ENCODE measurements at regions not wholly inside any gene's neighbourhood (a gene's known extent, or its start where the extent isn't known, plus 50 kb on each side); places are given as distances from the start of the nearest gene placed in this dataset.
"Not testable (repeated sequence)": the region's sequence is repeated elsewhere in the genome, so short reads cannot be mapped to it uniquely, and the experiment has no call there.

DNA sequence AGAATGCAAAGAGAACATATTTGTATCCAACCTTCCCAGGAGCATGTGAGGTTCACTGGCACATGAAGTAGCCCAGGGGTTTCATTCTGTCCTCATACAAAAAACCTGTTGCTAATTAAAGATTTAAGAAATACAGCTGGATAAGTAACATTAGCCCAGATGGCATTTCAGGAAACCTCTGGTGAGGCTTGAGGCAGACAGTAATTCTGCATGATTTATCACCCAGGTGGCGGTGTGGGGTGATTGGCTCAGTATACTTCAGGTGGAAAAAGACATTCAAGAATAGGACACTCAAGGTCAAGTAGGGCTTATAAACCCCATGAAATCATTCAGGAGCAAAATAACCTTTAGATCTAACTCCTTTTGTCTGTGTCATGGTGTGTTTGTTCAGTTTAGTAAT lies 237.4 kb downstream of the RNF144A start:
- peak; percentile 55 for DNase-seq

DNA sequence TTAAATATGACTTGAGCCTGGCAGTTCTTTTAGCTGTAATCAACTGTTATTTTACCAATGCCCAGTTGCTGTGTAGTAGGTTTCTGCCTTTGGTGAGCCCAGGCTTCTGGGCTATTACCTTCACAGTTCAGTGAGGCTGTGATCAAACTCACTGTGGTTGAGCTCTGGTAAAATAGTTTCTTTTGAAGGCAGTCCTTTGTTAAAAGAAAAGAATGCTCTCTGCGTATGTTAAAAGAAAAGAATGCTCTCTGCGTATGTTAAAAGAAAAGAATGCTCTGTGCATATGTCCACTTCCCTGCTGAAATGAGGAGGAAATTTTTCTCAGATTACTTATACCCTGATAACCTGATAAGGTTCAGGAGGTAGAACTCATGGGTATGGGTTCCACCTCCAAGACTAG lies 244.3 kb downstream of the RNF144A start:
- DNase-seq = no peak

DNA sequence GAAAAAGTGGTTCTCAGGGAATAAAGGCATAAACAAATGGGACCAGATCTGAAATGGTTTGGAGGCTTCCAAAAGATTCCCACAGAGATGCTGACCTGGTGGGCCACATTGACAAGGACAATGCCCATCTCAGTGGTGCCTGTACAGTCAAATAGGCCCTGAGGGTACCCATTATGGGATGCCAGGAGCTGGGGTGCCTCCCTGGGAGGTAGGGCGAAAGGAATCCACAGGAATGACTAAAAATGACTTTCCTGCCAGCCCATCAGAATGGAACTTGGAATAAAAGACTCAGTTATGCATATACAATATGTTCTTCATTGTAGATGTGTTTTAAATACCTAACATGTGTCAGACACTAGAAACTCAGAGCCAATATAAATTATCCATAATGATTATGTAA lies 248.5 kb downstream of the RNF144A start:
- DNase-seq = no peak

DNA sequence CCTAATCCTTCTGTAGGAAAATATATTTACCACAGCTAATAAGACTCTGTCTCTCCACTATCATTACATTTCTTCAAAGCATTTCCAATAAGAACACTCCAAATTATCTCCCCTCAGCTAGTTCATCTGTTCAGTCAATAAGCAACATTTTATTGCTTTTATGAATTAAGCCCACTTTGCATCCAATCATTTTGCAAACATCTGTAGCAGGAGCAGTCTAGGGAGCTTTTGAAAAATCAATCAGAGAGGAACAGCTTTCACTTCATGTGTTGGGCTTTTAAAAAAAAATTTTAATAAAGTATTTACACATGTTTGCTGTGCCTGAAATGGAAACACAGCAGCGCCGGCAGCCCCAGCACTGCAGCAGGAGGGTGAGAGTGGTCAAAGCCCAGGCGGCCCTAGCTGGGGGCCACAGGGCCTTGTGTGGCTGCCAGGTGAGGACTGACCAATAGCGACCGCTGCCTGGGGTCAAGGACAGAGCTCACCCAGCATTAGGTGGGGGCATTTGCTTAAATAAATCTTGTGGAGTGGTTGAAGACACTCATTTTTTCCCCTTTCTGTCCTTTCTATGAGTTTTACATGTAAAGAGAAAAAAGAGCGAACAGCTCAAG lies 250.7 kb downstream of the RNF144A start:
- no peak for DNase-seq

DNA sequence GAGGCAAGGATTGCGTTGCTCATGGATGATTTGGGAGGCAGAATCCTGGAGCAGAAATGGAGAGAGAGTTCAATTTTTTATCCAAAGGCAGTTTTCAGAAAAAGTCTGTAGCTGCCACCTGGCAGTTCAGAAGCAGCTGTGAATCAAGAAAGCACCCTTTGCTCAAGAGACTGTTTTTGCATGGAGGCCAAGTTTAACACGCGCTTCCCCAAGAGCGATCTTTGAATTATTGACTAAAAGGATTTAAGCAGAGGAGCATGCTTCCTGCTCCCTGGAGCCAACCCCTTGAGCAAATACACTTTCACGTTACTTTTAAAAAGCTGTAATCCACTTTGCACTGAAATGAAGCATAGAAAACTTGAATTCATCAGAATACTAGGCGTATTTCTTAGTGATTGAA lies 252.4 kb downstream of the RNF144A start:
- DNase-seq = no peak

DNA sequence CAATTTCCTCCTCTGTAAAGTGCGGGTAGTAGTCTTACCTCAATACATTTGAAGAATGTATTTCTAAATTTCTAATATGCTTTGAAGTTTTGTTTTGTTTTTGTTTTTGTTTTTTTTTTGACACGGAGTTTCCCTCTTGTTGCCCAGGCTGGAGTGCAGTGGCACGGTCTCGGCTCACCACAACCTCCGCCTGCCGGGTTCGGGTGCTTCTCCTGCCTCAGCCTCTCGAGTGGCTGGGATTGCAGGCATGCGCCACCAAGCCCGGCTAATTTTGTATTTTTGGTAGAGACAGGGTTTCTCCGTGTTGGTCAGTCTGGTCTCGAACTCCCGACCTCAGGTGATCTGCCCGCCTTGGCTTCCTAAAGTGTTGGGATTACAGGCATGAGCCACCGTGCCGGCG lies 261.8 kb downstream of the RNF144A start:
- not testable (repeated sequence) for DNase-seq

DNA sequence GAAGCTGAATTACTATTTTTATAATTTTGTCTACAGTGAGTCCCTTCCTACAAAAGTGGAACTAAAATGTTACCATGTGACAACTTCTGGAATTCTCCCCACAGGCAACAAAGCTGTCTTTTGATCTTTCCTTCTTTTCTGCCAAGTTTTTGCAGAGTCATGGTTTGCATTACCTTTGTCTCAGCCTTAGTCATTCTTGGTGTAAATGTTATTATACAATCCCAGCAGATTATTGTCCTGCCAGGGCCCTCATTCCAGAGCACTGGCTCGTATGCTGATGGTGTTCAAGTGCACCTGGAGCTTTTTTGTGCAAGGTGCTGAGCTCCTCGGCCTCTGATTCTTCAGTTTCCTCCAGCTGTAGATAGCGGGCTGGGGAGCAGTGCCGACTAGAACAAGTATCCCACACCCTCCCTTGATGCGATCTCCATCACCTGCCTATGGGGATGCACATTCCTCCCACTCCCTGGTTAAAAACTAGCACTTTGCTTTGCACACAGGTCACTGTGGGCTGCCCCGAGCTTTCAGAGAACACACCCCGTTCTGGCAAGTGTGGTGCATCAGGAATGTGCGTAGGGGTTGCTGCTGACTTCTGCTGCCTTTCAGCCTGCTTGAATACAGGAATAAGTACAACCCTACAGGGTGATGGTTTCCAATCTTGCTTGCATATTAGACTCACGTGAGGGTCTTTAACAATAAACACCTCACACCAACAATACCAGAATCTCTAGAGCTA lies 263.6 kb downstream of the RNF144A start:
- DNase-seq = no peak

DNA sequence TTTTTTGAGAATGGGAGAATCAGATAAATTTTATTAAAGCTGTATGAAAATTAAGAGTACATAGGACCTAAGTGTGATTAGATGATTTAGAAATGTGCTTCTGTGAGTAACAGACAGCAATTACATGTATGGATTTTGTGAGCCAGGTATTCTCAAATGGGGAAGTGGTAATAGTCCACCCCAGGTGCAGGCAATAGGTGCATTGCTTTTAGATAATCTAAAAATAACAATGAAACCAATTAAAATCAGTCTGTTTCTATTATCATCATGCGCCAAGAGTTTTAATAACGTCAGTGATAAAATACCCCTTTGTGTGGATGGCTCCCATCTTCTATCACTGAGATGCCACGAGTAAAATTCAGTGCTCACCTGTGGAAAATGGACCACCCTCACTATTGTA lies 265.3 kb downstream of the RNF144A start:
- no peak for DNase-seq

DNA sequence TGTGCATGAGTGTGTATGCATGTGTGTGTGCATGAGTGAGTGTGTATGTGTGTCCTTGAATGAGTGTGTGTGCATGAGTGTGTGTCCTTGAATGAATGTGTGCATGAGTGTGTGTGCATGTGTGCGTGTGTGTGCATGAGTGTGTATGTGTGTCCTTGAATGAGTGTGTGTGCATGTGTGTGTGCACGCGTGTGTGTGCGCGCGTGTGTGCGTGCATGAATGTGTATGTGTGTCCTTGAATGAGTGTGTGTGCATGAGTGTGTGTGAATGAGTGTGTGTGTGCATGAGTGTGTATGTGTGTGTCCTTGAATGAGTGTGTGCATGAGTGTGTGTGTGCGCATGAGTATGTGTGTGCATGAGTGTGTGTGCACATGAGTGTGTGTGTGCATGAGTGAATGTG lies 271.9 kb downstream of the RNF144A start:
- no peak for DNase-seq

DNA sequence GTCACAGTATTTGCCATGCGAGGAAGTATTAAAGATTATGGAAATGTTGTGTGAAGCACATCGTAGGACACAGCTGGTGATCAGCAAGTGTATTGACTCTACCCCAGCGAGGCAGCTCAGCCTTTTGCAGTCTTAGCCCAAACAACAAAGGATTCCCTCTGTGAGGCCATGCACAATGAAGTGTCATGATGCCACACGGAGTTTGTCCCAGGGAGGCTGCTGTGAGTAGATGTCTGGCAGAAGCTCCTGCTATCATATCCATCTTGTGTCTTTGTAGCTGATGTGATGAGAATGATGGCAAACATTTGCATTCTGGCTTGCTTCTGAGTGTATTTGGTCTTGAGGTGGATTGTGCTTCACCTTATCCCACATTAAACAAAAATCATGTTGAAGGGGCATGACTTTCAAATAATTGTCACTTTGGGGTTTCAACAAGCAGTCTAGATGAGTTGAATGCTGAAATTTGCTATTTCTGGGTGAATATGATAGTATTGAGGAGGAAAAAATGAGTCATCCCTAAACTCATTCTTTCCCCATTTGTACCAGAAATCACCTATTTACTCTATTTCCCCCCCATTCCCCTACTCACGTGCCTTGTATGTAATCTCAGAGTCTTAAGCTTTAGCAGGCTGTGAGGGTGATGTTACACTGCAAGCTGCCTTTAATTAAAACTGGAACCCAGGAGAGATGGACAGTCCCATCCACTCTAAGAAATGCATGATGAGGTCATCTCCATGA lies 273.5 kb downstream of the RNF144A start:
- no peak for DNase-seq

DNA sequence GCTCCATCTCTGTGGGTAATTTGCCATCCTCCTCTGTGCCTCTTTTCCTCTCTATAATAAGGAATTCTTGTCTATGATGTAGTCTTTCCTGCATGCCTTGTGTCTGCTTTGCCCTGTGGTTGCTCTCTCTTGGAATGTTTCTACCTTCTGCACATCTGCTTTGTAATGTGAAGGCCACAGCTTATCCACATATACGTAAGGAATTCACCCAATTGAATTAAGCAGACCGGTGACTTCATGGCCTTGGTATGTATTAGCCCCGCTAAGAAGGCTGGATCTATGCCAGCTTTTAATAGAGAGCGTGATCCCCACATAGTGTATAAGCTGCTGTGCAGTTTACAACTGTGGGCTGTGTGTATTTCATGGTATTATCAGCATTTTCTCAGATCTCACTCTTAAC lies 274.7 kb downstream of the RNF144A start:
- DNase-seq = peak; percentile 91

DNA sequence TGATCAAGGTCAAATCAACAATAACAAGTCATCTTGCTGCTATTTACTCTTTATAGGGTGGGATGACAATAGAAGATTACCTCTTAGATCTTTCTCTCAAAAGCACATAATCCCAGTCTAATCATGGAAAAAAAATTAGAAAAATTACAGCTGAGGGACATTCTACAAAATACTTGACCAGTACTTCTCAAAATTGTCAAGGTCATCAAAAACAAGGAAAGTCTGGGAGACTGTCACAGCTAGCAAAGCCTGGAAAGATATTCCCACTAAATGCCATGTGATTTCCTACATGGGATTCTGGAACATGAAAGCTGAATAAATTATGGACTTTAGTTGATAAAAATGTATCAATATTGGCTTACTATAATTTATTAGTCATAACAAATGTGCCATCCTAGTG lies 276.2 kb downstream of the RNF144A start:
- DNase-seq = no peak

DNA sequence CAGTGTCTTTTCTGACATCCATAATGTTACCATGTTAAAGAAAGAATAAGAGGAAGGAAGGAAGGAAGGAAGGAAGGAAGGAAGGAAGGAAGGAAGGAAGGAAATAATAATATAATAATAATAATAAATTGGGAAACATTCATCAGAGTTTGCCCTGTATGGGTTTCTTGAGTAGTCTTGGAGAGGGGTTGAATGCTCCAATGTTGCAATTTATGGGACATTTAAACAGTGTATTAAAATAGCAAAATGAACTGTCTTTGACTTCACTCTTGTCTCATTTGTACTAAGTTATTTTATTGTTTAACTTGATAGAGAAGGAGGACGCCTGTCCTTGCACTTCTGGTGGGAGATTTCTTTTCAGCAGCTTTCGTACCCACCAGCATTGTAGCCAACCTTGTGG lies 277.7 kb downstream of the RNF144A start:
- no peak for DNase-seq

DNA sequence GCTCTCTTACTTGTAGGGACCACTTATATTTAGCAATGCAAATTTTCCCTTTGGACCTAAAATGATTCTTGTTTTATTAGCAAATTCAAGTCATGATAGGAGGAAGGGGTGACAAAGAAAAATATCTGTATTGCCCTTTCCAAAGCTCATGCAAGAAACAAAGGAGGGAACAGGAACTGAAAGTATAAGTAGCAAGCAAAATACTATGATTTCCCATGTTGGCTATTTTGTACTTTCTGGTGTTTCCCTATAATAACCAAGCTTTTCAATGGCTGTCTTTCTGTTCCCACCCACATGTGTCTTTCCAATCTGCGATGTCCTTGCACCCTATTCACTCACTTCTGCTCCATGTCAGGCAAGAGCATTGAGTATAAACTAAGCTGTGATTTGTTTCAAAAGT lies 279.7 kb downstream of the RNF144A start:
- DNase-seq = no peak

DNA sequence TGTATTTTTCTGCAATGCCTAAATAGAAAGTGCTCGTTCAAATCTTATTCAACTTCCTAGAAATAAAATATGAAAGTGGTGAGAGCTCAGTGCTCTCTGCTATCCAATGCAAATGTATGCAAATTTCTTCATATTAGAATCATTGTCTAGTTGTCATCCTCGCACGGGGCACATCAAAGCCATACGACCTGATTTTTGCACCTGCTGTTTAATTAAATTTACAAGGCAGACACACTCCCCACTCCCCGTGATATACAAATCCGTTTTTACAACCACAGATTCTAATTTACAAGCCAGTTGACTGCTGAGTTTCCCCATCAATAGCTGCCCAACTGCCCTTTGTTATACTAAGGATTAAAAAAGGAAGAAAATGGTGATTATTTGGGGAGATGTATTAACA lies 284.6 kb downstream of the RNF144A start:
- DNase-seq = no peak

DNA sequence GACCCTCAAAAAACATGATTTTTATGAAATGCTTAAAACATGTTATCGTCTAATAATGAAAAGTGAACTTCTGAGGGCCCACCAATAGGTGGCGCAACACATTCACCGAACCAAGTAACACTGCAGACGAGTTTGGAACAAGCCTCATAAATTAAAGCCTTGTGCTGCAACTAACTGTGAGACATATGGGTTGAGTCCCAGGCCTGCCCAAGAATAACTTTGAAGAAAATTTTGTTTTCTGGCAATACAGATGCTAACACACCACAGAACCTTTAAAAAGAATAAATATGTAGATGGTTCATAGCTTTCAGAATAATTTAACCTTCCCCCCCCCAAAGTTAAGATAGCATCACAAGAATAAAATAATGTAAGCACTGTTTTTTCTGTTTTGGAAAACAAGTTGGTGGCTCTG lies 285.9 kb downstream of the RNF144A start:
- DNase-seq = peak; percentile 70

DNA sequence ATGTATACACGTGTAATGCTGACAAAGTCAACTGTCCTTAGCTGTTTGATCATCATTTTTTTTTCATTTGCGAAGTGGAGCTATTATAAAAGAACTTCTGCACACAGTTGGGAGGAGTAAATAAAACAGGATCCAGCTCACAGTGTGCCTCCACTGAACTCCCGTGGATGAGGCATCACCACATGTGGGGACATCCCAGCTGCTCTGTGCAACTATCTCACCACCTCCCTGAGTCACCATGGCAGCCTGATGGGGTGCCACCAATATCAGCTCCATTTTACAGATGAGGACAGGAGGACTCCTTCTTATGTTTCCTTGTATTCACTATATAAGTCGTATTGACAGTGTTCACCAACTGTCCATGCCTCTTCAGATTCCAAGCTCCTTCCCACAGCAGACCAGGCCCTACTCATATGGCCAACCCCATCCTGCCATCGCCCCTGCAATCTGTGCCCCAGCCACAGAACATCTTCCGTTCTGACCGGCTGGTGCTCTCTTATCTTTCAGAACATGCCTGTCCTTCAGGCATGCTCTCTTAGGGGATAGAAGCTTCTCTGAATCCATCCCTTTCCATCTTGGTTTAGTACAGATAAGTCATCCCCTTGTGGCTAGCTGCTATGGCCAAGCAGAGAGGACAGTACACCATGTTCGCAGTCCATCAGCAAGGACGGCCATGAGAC lies 288.1 kb downstream of the RNF144A start:
- no peak for DNase-seq

DNA sequence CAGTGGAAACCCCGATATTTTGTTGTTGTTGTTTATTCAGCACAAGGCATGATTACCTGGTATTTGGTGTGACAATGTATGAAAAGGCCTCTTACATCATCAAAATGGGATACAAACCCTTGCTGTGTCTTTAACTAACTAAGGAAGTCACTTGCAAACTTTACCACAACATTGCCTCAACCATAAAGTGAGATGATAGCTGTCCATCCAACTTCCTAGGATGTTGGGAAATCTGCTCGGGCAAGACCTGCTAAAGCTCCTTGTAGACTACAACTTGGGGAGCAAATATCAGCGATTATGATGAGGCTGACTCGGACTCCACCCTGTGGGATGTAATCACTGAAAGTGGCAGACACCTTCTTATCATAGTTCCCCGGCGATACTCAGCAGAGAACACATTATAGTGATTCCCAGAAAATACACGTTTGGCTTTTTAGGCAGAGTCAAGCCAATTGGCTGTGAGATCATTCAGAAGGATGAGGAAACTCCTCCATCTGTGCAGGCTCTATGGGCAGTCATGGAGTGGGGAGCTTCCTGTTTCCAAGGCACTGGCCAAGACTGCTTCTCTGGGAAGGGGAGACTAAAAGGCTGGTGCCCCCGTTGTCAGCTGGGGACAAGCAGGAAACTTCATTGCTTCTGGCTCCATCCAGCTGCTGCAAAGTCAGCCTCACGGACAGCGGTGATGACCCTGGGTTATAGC lies 289.0 kb downstream of the RNF144A start:
- DNase-seq = no peak

DNA sequence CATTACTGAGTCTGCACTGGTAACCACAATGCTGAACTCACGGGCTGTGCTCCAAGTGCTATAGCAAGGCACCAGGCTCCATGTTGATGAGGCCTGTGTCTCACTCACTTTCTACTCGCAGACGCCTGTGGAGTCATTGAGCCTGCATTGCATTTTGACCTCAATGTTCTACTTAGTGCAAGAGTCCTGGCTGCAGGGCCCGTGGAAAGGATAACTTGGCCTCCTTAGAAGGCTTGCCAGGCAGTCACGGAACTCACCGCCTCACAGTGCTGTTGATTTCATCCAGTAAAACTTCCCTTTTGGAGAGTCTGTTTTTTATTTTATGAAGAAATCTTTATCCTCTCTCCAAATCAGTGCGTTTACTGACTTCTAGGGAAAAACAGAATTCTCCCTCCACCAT lies 290.4 kb downstream of the RNF144A start:
- DNase-seq = no peak

DNA sequence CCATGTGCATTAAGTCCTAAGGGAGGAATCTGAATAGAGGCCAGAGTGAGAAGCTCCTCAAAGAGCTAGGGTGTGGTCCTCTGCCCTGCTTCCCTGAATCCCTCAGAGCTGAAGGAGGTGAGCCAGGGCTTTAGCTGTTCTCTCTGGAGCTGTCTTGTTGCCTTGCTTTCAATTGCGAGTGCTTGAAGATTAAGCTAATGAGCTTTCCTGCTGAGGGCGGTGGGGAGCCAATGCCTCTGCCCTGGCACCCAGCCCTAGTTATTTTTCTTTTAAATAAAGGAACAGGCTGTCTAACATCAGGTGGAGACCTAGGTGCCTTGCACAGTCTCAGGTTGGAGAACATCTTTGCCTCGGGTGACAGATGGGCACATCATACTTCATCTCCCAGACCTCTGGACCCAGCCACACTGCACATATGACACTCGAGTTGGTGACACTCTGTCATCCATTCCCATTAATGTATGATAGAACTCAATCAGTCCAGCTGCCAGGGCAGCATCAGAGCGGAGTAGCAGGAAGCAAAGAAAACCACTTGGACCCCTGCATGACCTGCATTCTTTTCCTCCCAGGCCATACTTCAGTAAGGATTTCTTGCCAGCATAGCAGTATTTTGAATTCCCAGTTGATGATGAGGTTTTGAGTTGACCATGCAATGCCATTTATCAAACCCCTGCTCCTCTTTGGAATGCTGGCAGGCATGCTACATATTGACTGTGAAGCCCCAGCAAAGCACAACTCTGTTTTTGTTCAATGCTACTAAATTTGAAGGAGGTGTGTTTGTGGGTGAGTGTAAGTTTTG lies 292.7 kb downstream of the RNF144A start:
- peak; percentile 64 for DNase-seq

DNA sequence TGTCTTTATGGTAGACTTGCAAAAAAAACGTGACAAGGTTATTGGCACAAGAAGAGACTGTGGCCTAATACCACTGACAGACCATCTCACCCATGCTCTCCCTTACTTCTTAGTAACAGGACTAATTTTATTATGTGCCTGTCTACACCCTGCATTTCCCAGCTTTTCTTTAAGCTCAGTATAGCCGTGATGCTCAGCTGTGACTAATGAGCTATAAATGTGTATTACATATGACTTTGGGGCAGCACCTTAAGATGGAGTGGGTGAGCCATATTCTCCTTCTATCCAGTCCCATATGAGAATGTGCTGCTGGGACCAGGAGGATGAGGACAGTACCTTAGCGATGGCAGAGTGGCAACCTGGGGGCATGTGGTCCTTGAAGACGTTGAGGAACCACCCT lies 293.5 kb downstream of the RNF144A start:
- no peak for DNase-seq

DNA sequence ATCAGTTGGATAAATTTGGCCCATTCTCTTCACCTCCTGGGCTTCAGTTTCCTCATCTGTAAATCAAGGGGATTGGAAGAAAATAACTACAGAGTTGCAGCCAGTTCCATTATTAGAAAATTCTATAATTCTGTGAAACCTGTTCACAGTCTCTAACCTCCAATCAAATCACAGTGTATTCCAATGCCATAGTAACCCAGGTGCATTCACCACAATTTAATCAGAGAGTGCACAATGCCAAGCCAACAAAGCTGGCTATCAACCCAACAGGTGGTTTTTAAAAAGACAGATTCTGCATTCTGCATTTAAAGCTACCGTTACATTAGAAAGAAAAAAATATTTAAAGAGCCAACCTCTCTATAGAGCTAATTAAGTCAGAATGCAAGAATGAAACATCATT lies 308.6 kb downstream of the RNF144A start:
- no peak for DNase-seq

Measured in NCI-H82 (cell line).